GM18517 (cell line): ENCODE measurements at regions not wholly inside any gene's neighbourhood (a gene's known extent, or its start where the extent isn't known, plus 50 kb on each side); places are given as distances from the start of the nearest gene placed in this dataset.
A peak's percentile ranks its signal among the peaks of the same experiment; 100 is the strongest.
"Not testable (repeated sequence)": the region's sequence is repeated elsewhere in the genome, so short reads cannot be mapped to it uniquely, and the experiment has no call there.

Experiments
- ATAC-seq: cut with Tn5 transposase; IDR thresholded peaks from one replicate; pipeline ENCODE4 v1.9.1; 2021; ENCODE audit warnings: mild to moderate bottlenecking, moderate library complexity; ENCODE audit not compliant: unreplicated experiment

GRCh38 chr2:186949726-186950256 is 100.8 kb upstream of the ZSWIM2 start:
- no peak for ATAC-seq

GRCh38 chr2:186947516-186947915 is 98.5 kb upstream of the ZSWIM2 start:
- no peak for ATAC-seq

- no peak for ATAC-seq
These were observed 98.0 kb upstream of the ZSWIM2 start for GRCh38 chr2:186946896-186947467.

GRCh38 chr2:186941853-186942252 is 92.9 kb upstream of the ZSWIM2 start:
- ATAC-seq = no peak

GRCh38 chr2:186940463-186940862 is 91.5 kb upstream of the ZSWIM2 start:
- ATAC-seq = no peak

GRCh38 chr2:186934420-186934819 is 85.5 kb upstream of the ZSWIM2 start:
- no peak for ATAC-seq

- no peak for ATAC-seq
These were observed 78.9 kb upstream of the ZSWIM2 start for GRCh38 chr2:186927867-186928191.

- ATAC-seq = no peak
These were observed 78.4 kb upstream of the ZSWIM2 start for GRCh38 chr2:186927185-186927866.

GRCh38 chr2:186925514-186925913 is 76.5 kb upstream of the ZSWIM2 start:
- no peak for ATAC-seq

GRCh38 chr2:186922316-186922715 is 73.3 kb upstream of the ZSWIM2 start:
- ATAC-seq = not testable (repeated sequence)

GRCh38 chr2:186919296-186919695 is 70.3 kb upstream of the ZSWIM2 start:
- ATAC-seq = no peak

- no peak for ATAC-seq
These were observed 69.5 kb upstream of the ZSWIM2 start for GRCh38 chr2:186918495-186918894.

- no peak for ATAC-seq
These were observed 68.9 kb upstream of the ZSWIM2 start for GRCh38 chr2:186917866-186918265.

- ATAC-seq = peak; percentile 99
These were observed 64.9 kb upstream of the ZSWIM2 start for GRCh38 chr2:186913870-186914269.

GRCh38 chr2:186912979-186913378 is 64.0 kb upstream of the ZSWIM2 start:
- ATAC-seq = no peak

- ATAC-seq = no peak
These were observed 62.6 kb upstream of the ZSWIM2 start for GRCh38 chr2:186911551-186912085.

- no peak for ATAC-seq
These were observed 62.0 kb upstream of the ZSWIM2 start for GRCh38 chr2:186910996-186911395.

- ATAC-seq = no peak
These were observed 60.1 kb upstream of the ZSWIM2 start for GRCh38 chr2:186909095-186909494.

GRCh38 chr2:186907897-186908296 is 58.9 kb upstream of the ZSWIM2 start:
- ATAC-seq = no peak

GRCh38 chr2:186903216-186903615 is 54.2 kb upstream of the ZSWIM2 start:
- ATAC-seq = no peak
